Testis (tissue), 2 donors: ENCODE measurements at regions not wholly inside any gene's neighbourhood (a gene's known extent, or its start where the extent isn't known, plus 50 kb on each side); places are given as distances from the start of the nearest gene placed in this dataset.

Source experiments
- POLR2A ChIP-seq: fragments of 450-650 bp; IDR thresholded peaks from one replicate; pipeline ENCODE4 v1.6.1; 2017; ENCODE audit warnings: antibody characterized with exemption, mild to moderate bottlenecking, moderate library complexity
- TF ChIP-seq, protein P1 (sequence below), 3 experiments: fragments of 450-650 bp in 2 of 3; fragments of 200-600 bp in 1 of 3; sonication (generic) in 1 of 3; IDR thresholded peaks; one replicate each; pipeline ENCODE4 v1.5.1; 2016 to 2019; ENCODE audit warnings: antibody characterized with exemption in 3 of 3, mild to moderate bottlenecking in 2 of 3, moderate library complexity in 1 of 3

DNA sequence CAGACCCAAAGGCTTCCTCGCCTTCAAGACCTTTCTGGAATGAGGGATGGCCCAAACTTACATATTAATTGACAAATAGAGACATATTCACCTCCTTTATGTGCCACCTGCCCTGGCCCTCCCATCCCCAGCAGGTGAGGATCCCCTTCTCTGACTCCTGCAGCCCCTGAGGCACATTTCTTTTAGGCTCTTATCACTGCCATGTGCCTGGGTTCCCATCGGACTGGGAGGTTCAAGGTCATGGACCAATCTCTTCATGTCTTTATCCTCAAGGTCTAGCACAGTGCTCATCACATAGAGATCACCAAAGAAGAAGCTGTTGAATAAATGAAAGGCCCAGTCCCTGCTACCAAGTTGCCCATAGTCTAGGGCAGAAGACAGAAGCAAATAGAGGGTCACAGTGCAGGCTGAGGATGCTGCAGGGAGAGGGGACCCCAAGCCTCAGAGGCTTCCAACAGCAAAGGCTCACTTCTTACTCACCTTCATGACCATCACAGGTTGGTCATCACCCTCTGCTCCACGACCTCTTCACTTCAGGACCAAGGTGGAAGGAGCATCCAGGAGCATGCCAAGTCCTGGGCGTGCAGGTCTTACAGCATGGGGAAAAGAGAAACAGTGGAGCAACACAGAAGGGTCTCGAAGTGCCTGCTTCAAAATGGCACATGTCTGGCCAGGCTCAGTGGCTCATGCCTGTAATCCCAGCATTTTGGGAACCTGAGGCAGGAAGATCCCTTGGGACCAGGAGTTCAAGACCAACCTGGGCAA, 193.9 kb downstream of the SMAD2 start:
- no peak for TF ChIP-seq POLR2A
- TF ChIP-seq, protein P1, sequence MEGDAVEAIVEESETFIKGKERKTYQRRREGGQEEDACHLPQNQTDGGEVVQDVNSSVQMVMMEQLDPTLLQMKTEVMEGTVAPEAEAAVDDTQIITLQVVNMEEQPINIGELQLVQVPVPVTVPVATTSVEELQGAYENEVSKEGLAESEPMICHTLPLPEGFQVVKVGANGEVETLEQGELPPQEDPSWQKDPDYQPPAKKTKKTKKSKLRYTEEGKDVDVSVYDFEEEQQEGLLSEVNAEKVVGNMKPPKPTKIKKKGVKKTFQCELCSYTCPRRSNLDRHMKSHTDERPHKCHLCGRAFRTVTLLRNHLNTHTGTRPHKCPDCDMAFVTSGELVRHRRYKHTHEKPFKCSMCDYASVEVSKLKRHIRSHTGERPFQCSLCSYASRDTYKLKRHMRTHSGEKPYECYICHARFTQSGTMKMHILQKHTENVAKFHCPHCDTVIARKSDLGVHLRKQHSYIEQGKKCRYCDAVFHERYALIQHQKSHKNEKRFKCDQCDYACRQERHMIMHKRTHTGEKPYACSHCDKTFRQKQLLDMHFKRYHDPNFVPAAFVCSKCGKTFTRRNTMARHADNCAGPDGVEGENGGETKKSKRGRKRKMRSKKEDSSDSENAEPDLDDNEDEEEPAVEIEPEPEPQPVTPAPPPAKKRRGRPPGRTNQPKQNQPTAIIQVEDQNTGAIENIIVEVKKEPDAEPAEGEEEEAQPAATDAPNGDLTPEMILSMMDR (IDR thresholded peaks at IDR 0.05) = no peak
